ENCODE measurements at regions not wholly inside any gene's neighbourhood (a gene's known extent, or its start where the extent isn't known, plus 50 kb on each side); places are given as distances from the start of the nearest gene placed in this dataset.

- no peak overlapping the region for H2AFZ ChIP-seq (ENCODE audit: low read length)
- H3K4me2 ChIP-seq (ENCODE audit: low read depth, low read length), result peak overlapping the region; percentile 42
- no peaks in the 10 kb centered on the region for H3K79me2 ChIP-seq (ENCODE audit: insufficient read depth, low read length)
- H3K4me1 ChIP-seq (ENCODE audit: insufficient read depth, low read length), result peaks cover 36% of the 10 kb centered on the region
- no peak overlapping the region for H3K9ac ChIP-seq (ENCODE audit: insufficient read depth, low read depth, low read length)
- CTCF ChIA-PET (ENCODE audit: low intra/inter-chr PET ratio, low total read pairs), result no interaction called here
- BruUV-seq (replicated peaks), result no TSS peak
- H3K27ac ChIP-seq (ENCODE audit: extremely low read length, insufficient read depth, low read length), result no peak overlapping the region
- intact Hi-C loops (cut with micrococcal nuclease; ENCODE audit: unreplicated experiment), result no loop called here
- FAIRE-seq (peak; percentile 73), ATAC-seq (peak; percentile 87), DNase-seq (ENCODE audit: low spot score) (peak; percentile 71)
- in situ Hi-C loops (cut with HindIII; ENCODE audit: extremely low pct_ligation_motif_present, low pct_unique_long_range_greater_than_20kb), result no loop called here
- H3K27me3 ChIP-seq (ENCODE audit: control insufficient read depth in 1 of 2, insufficient read depth in 2 of 2, low read length in 2 of 2), result 0 out of 5 replicates have a peak, but pooled peaks cover 0 to 3% of the 10 kb centered on the region in 2 experiments
- POLR2A ChIA-PET, result no interaction called here
- no peaks in the 10 kb centered on the region for H3K9me3 ChIP-seq (ENCODE audit: low read length)
- no peaks in the 10 kb centered on the region for H3K36me3 ChIP-seq (replicated peaks in 1 of 2; ENCODE audit: control insufficient read depth in 1 of 2, insufficient read depth in 2 of 2, low read length in 2 of 2)
- H3K4me3 ChIP-seq (replicated peaks in 1 of 3; ENCODE audit: insufficient read depth in 1 of 3, low read depth in 2 of 3, low read length in 3 of 3), result no peak overlapping the region
- no peaks in the 10 kb centered on the region for H4K20me1 ChIP-seq (ENCODE audit: insufficient read depth, low read length)
- WGBS (ENCODE audit: low lambda C conversion rate), result 2% methylated on average over 3 of the region's 3 CpGs
- TF ChIP-seq HMGXB4 (CRISPR knock-in tag; IDR thresholded peaks at IDR 0.05; ENCODE audit: borderline replicate concordance in 1 of 2, low read depth in 1 of 2), result no peak
- TF ChIP-seq TEF (CRISPR knock-in tag; IDR thresholded peaks at IDR 0.05), result no peak
- no peak for TF ChIP-seq KLF16 (CRISPR knock-in tag; IDR thresholded peaks at IDR 0.05)
- no peak for TF ChIP-seq ARNT2 (CRISPR knock-in tag; IDR thresholded peaks at IDR 0.05; ENCODE audit: low read depth)
- TF ChIP-seq PAWR (CRISPR knock-in tag; IDR thresholded peaks at IDR 0.05; ENCODE audit: borderline replicate concordance), result no peak
- no peak for TF ChIP-seq HNF4G (IDR thresholded peaks at IDR 0.05; ENCODE audit: borderline replicate concordance, low read depth, low read length)
- TF ChIP-seq HNF4G (CRISPR knock-in tag; IDR thresholded peaks at IDR 0.05; ENCODE audit: borderline replicate concordance, low read depth), result no peak
- no peak for TF ChIP-seq ZBTB25 (CRISPR knock-in tag; IDR thresholded peaks at IDR 0.05)
- TF ChIP-seq POLR2G (IDR thresholded peaks at IDR 0.05; ENCODE audit: low read depth, low read length), result no peak
- TF ChIP-seq ZSCAN30 (CRISPR knock-in tag; IDR thresholded peaks at IDR 0.05), result no peak
- TF ChIP-seq NCOA2 (CRISPR knock-in tag; IDR thresholded peaks at IDR 0.05), result peak; percentile 52; the same call in 1 of the 2 replicates
- TF ChIP-seq ZNF503 (CRISPR knock-in tag; IDR thresholded peaks at IDR 0.05), result peak; percentile 31; the same call in 1 of the 2 replicates
- TF ChIP-seq IRX3 (CRISPR knock-in tag; IDR thresholded peaks at IDR 0.05; ENCODE audit: borderline replicate concordance, low read depth), result no peak
- TF ChIP-seq ZNF367 (CRISPR knock-in tag; IDR thresholded peaks at IDR 0.05; ENCODE audit: borderline replicate concordance), result no peak
- peak; percentile 84 for TF ChIP-seq GATAD2A (CRISPR knock-in tag; IDR thresholded peaks at IDR 0.05)
- no peak for TF ChIP-seq ZNF335 (CRISPR knock-in tag; IDR thresholded peaks at IDR 0.05)
- no peak for TF ChIP-seq CHD4 (IDR thresholded peaks at IDR 0.05; ENCODE audit: borderline replicate concordance, low read length)
- no peak for TF ChIP-seq PHF20 (CRISPR knock-in tag; IDR thresholded peaks at IDR 0.05)
- TF ChIP-seq ZBTB46 (CRISPR knock-in tag; IDR thresholded peaks at IDR 0.05; ENCODE audit: borderline replicate concordance), result no peak
These were observed 98.8 kb upstream of the MED13 start for GRCh38 chr17:62163847-62164246.

Measured in HepG2 (cell line).